NB4 (cell line): ENCODE measurements at regions not wholly inside any gene's neighbourhood (a gene's known extent, or its start where the extent isn't known, plus 50 kb on each side); places are given as distances from the start of the nearest gene placed in this dataset.
A peak's percentile ranks its signal among the peaks of the same experiment; 100 is the strongest.

Experiments
- DNase-seq: peaks from one replicate; pipeline ENCODE4 v3.0.0; 2010; ENCODE audit warnings: low read depth
- H3K4me3 ChIP-seq: one replicate; pipeline ENCODE4 v1.5.1; 2011; ENCODE audit warnings: mild to moderate bottlenecking, low read depth, low read length, moderate library complexity
- CTCF ChIP-seq: IDR thresholded peaks from one replicate; pipeline ENCODE4 v1.5.1; 2012; ENCODE audit warnings: low read depth, low read length
- MAX ChIP-seq: IDR thresholded peaks from 2 replicates; pipeline ENCODE4 v1.6.1; 2011; ENCODE audit warnings: low read depth, low read length
- MYC ChIP-seq: IDR thresholded peaks from 2 replicates; pipeline ENCODE4 v1.6.1; 2011; ENCODE audit warnings: low read depth, low read length
- POLR2A ChIP-seq: IDR thresholded peaks from 2 replicates; pipeline ENCODE4 v1.6.1; 2011; ENCODE audit warnings: mild to moderate bottlenecking; ENCODE audit not compliant: insufficient read length; ENCODE audit errors: extremely low read depth

- no peak overlapping the region for H3K4me3 ChIP-seq
- DNase-seq = no peak
- TF ChIP-seq MAX (no peak), MYC (no peak), POLR2A (no peak), CTCF (no peak)
Observed at GRCh38 chr10:107901076-107901475, 736.6 kb upstream of the SORCS1 start.

GRCh38 chr10:107900131-107900530 lies 735.6 kb upstream of the SORCS1 start:
- DNase-seq = no peak
- no peak for TF ChIP-seq MYC
- TF ChIP-seq CTCF = no peak
- no peak for TF ChIP-seq MAX
- TF ChIP-seq POLR2A = no peak
- H3K4me3 ChIP-seq = no peak overlapping the region

- TF ChIP-seq CTCF (no peak), POLR2A (no peak), MYC (no peak), MAX (no peak)
- H3K4me3 ChIP-seq = no peak overlapping the region
- no peak for DNase-seq
Observed at GRCh38 chr10:107899502-107900062, 735.1 kb upstream of the SORCS1 start.

GRCh38 chr10:107899075-107899474 lies 734.6 kb upstream of the SORCS1 start:
- DNase-seq = no peak
- TF ChIP-seq MAX (no peak), MYC (no peak)
- no peak overlapping the region for H3K4me3 ChIP-seq

- TF ChIP-seq MYC (no peak), POLR2A (no peak)
- no peak overlapping the region for H3K4me3 ChIP-seq
- DNase-seq = no peak
Observed at GRCh38 chr10:107898392-107898791, 733.9 kb upstream of the SORCS1 start.

GRCh38 chr10:107894516-107894915 lies 730.0 kb upstream of the SORCS1 start:
- peak; percentile 28 for DNase-seq
- no peak overlapping the region for H3K4me3 ChIP-seq
- TF ChIP-seq CTCF = no peak
- TF ChIP-seq MYC = no peak
- TF ChIP-seq POLR2A = no peak
- TF ChIP-seq MAX = no peak

- no peak overlapping the region for H3K4me3 ChIP-seq
- TF ChIP-seq POLR2A = no peak
- TF ChIP-seq MYC = no peak
- no peak for TF ChIP-seq CTCF
- DNase-seq = no peak
Observed at GRCh38 chr10:107889105-107889504, 724.6 kb upstream of the SORCS1 start.
